IMR-90 (cell line): ENCODE measurements at regions not wholly inside any gene's neighbourhood (a gene's known extent, or its start where the extent isn't known, plus 50 kb on each side); places are given as distances from the start of the nearest gene placed in this dataset.

Source experiments
- ATAC-seq: fragments of 200-7000 bp; cut with Tn5 transposase; 2 replicates; pipeline ENCODE4 v1.9.1; 2020; ENCODE audit warnings: low read depth, mild to moderate bottlenecking, moderate library complexity
- BruUV-seq: library from RNA; stranded (reverse); fragments of 400-500 nt; replicated peaks from 2 replicates; lab custom pipeline; 2021; lab: Mats Ljungman, UMichigan
- CTCF ChIA-PET: fragments of 300-600 bp; formaldehyde crosslinking; extraction: SDS; loops from one replicate; lab custom pipeline; 2021; ENCODE audit warnings: antibody characterized with exemption; lab: Yijun Ruan, JAX
- POLR2A ChIA-PET: fragments of 300-600 bp; sonication (Branson Sonifier 250); formaldehyde crosslinking; loops from one replicate; lab custom pipeline; 2022; ENCODE audit warnings: antibody characterized with exemption; ENCODE audit not compliant: unreplicated experiment; lab: Charles Lee
- DNase-seq: peaks from one replicate; pipeline ENCODE4 v3.0.0; 2013
- H2AFZ ChIP-seq: replicated peaks from 2 replicates; pipeline ENCODE3; 2013; ENCODE audit warnings: low read length, mild to moderate bottlenecking; ENCODE audit not compliant: poor library complexity
- H2AK5ac ChIP-seq: 2 replicates; pipeline ENCODE4 v1.6.1; 2013; ENCODE audit warnings: low read depth, low read length, inconsistent platforms
- H2AK9ac ChIP-seq: replicated peaks from 2 replicates; pipeline ENCODE3; 2013; ENCODE audit warnings: mild to moderate bottlenecking, low read depth, low read length, moderate library complexity; ENCODE audit not compliant: poor library complexity
- H2BK120ac ChIP-seq: 2 replicates; pipeline ENCODE4 v1.6.1; 2013; ENCODE audit warnings: low read depth, low read length, inconsistent platforms
- H2BK15ac ChIP-seq: 3 replicates; pipeline ENCODE4 v1.6.1; 2013; ENCODE audit warnings: low read depth, low read length, inconsistent platforms
- H2BK20ac ChIP-seq: 2 replicates; pipeline ENCODE4 v1.6.1; 2013; ENCODE audit warnings: low read depth, mild to moderate bottlenecking, inconsistent platforms, low read length, moderate library complexity
- H2BK5ac ChIP-seq: 2 replicates; pipeline ENCODE4 v1.6.1; 2013; ENCODE audit warnings: mild to moderate bottlenecking, low read depth, low read length, inconsistent platforms; ENCODE audit not compliant: poor library complexity, severe bottlenecking
- H3K14ac ChIP-seq: replicated peaks from 2 replicates; pipeline ENCODE4 v1.6.1; 2013; ENCODE audit warnings: low read depth, low read length, inconsistent platforms
- H3K18ac ChIP-seq: 2 replicates; pipeline ENCODE4 v1.6.1; 2013; ENCODE audit warnings: low read depth, low read length, control low read depth
- H3K23ac ChIP-seq: 2 replicates; pipeline ENCODE4 v1.6.1; 2013; ENCODE audit warnings: low read depth, low read length, inconsistent platforms
- H3K27ac ChIP-seq: 2 replicates; pipeline ENCODE4 v1.5.1; 2013; ENCODE audit warnings: mild to moderate bottlenecking, control low read depth, low read length; ENCODE audit not compliant: insufficient read depth
- H3K27me3 ChIP-seq: 2 replicates; pipeline ENCODE4 v1.6.1; 2013; ENCODE audit warnings: low read length; ENCODE audit not compliant: control insufficient read depth, insufficient read depth
- H3K36me3 ChIP-seq: 2 replicates; pipeline ENCODE4 v1.6.1; 2013; ENCODE audit warnings: low read length, mixed read lengths; ENCODE audit not compliant: control insufficient read depth, insufficient read depth
- H3K4ac ChIP-seq: 2 replicates; pipeline ENCODE4 v1.6.1; 2013; ENCODE audit warnings: low read depth, low read length, inconsistent platforms
- H3K4me1 ChIP-seq: 2 replicates; pipeline ENCODE4 v1.6.1; 2013; ENCODE audit warnings: low read length, mixed read lengths; ENCODE audit not compliant: control insufficient read depth, insufficient read depth
- H3K4me2 ChIP-seq: 2 replicates; pipeline ENCODE4 v1.6.1; 2013; ENCODE audit warnings: low read depth, mild to moderate bottlenecking, control low read depth, low read length, moderate library complexity
- H3K4me3 ChIP-seq: 2 replicates; pipeline ENCODE4 v1.5.1; 2013; ENCODE audit warnings: low read depth, mild to moderate bottlenecking, control low read depth, low read length, moderate library complexity; ENCODE audit not compliant: insufficient read depth
- H3K56ac ChIP-seq: 2 replicates; pipeline ENCODE4 v1.6.1; 2013; ENCODE audit warnings: low read length, inconsistent platforms; ENCODE audit not compliant: insufficient read depth; ENCODE audit errors: extremely low read depth
- H3K79me1 ChIP-seq, 2 experiments: 2 replicates each; pipeline ENCODE4 v1.6.1; 2013; ENCODE audit warnings: low read length in 2 of 2, inconsistent platforms in 1 of 2, low read depth in 1 of 2
- H3K9ac ChIP-seq: 2 replicates; pipeline ENCODE4 v1.6.1; 2013; ENCODE audit warnings: low read depth, low read length, control low read depth
- H3K9me1 ChIP-seq: 2 replicates; pipeline ENCODE4 v1.6.1; 2013; ENCODE audit warnings: low read length, inconsistent platforms; ENCODE audit not compliant: insufficient read depth
- H3K9me3 ChIP-seq: 2 replicates; pipeline ENCODE4 v1.6.1; 2013; ENCODE audit warnings: low read length; ENCODE audit not compliant: control insufficient read depth, insufficient read depth
- H4K20me1 ChIP-seq: 2 replicates; pipeline ENCODE4 v1.6.1; 2013; ENCODE audit warnings: low read length, inconsistent platforms; ENCODE audit not compliant: insufficient read depth
- H4K5ac ChIP-seq: 2 replicates; pipeline ENCODE4 v1.6.1; 2013; ENCODE audit warnings: mild to moderate bottlenecking, low read depth, low read length, control low read depth
- H4K8ac ChIP-seq, 2 experiments: 2 replicates each; pipeline ENCODE4 v1.6.1; 2013; ENCODE audit warnings: low read depth in 2 of 2, low read length in 2 of 2, control low read depth in 1 of 2, inconsistent platforms in 1 of 2
- H4K91ac ChIP-seq: 2 replicates; pipeline ENCODE4 v1.6.1; 2013; ENCODE audit warnings: low read depth, low read length, inconsistent platforms; ENCODE audit not compliant: insufficient read depth
- BHLHE40 ChIP-seq: fragments of 150-350 bp; IDR thresholded peaks from 2 replicates; pipeline ENCODE4 v1.6.1; 2016; ENCODE audit warnings: mild to moderate bottlenecking, low read depth, low read length
- CEBPB ChIP-seq: IDR thresholded peaks from 2 replicates; pipeline ENCODE4 v1.6.1; 2012; ENCODE audit warnings: low read depth, low read length, improper control_type of control experiment
- CHD1 ChIP-seq: IDR thresholded peaks from 2 replicates; pipeline ENCODE4 v1.6.1; 2012; ENCODE audit warnings: low read depth, low read length, improper control_type of control experiment
- CTCF ChIP-seq: conservative IDR thresholded peaks from 2 replicates; pipeline ENCODE4 v1.5.1; 2012; ENCODE audit warnings: mild to moderate bottlenecking, low read depth, low read length, improper control_type of control experiment
- FOS ChIP-seq: fragments of 150-350 bp; IDR thresholded peaks from 2 replicates; pipeline ENCODE4 v1.6.1; 2016; ENCODE audit warnings: low read depth, low read length
- MAFK ChIP-seq: IDR thresholded peaks from 2 replicates; pipeline ENCODE4 v1.6.1; 2012; ENCODE audit warnings: low read depth, low read length, improper control_type of control experiment
- MAZ ChIP-seq: IDR thresholded peaks from 2 replicates; pipeline ENCODE4 v1.6.1; 2012; ENCODE audit warnings: low read depth, mild to moderate bottlenecking, low read length, improper control_type of control experiment, moderate library complexity, borderline replicate concordance
- MXI1 ChIP-seq: IDR thresholded peaks from 2 replicates; pipeline ENCODE4 v1.6.1; 2012; ENCODE audit warnings: low read depth, mild to moderate bottlenecking, low read length, moderate library complexity, borderline replicate concordance
- NFE2L2 ChIP-seq: fragments of 150-350 bp; IDR thresholded peaks from 2 replicates; pipeline ENCODE4 v1.6.1; 2016; ENCODE audit warnings: low read depth, mild to moderate bottlenecking, low read length
- POLR2A ChIP-seq: IDR thresholded peaks from 2 replicates; pipeline ENCODE4 v1.6.1; 2012; ENCODE audit warnings: mild to moderate bottlenecking, low read depth, low read length
- RAD21 ChIP-seq: IDR thresholded peaks from 2 replicates; pipeline ENCODE4 v1.6.1; 2012; ENCODE audit warnings: low read length, improper control_type of control experiment
- RCOR1 ChIP-seq: IDR thresholded peaks from 2 replicates; pipeline ENCODE4 v1.6.1; 2012; ENCODE audit warnings: mild to moderate bottlenecking, low read length, improper control_type of control experiment; ENCODE audit not compliant: insufficient replicate concordance
- RFX5 ChIP-seq: IDR thresholded peaks from 2 replicates; pipeline ENCODE4 v1.8.0; 2012; ENCODE audit warnings: low read depth, mild to moderate bottlenecking, low read length, moderate library complexity
- SMC3 ChIP-seq: fragments of 150-350 bp; IDR thresholded peaks from 2 replicates; pipeline ENCODE4 v1.6.1; 2016; ENCODE audit warnings: low read depth, mild to moderate bottlenecking, antibody characterized with exemption, low read length, moderate library complexity
- USF2 ChIP-seq: fragments of 150-350 bp; IDR thresholded peaks from 2 replicates; pipeline ENCODE4 v1.6.1; 2017; ENCODE audit warnings: mild to moderate bottlenecking, antibody characterized with exemption, low read length, low read depth
- WGBS, 2 experiments: methylation state at CpG; one replicate each; pipeline versions ENCODE4 v1.1.5 to v1.1.7; 2013; ENCODE audit warnings: missing lambda C conversion rate in 2 of 2; ENCODE audit not compliant: insufficient read length in 1 of 2; ENCODE audit errors: extremely low coverage in 2 of 2; 5-methylcytosine and 5-hydroxymethylcytosine counted together
- dilution Hi-C: fragments of 300-500 bp; cut with HindIII; formaldehyde crosslinking; loops from one replicate; pipeline ENCODE4 v1.14.3; 2018; ENCODE audit warnings: low sequenced_read_pairs; ENCODE audit not compliant: unreplicated experiment
- in situ Hi-C: fragments of 300-500 bp; cut with MboI; formaldehyde crosslinking; loops from 3 replicates; pipeline ENCODE4 v1.14.3; 2019; ENCODE audit warnings: low sequenced_read_pairs, inconsistent platforms, mixed read lengths
- intact Hi-C: fragments of 100-400 bp; cut with micrococcal nuclease; formaldehyde crosslinking; loops from 2 replicates; pipeline ENCODE4 v1.10.0; 2022
- TF ChIP-seq, protein P1 (sequence below): fragments of 150-350 bp; IDR thresholded peaks from 2 replicates; pipeline ENCODE4 v1.6.1; 2016; ENCODE audit warnings: low read depth, mild to moderate bottlenecking, low read length, moderate library complexity, borderline replicate concordance

- Histone ChIP-seq H3K4ac (no peak overlapping the region), H2AK9ac (no peak overlapping the region), H4K8ac (no peak overlapping the region), H3K9me1 (no peaks in the 10 kb centered on the region), H3K9ac (no peak overlapping the region), H2BK15ac (no peak overlapping the region), H3K23ac (no peak overlapping the region), H2BK5ac (no peak overlapping the region), H3K18ac (no peak overlapping the region), H4K20me1 (no peaks in the 10 kb centered on the region), H3K27ac (no peak overlapping the region), H3K56ac (no peak overlapping the region), H3K36me3 (no peaks in the 10 kb centered on the region), H3K4me3 (no peak overlapping the region), H3K14ac (no peak overlapping the region), H2BK120ac (no peak overlapping the region), H2AFZ (no peak overlapping the region), H3K4me2 (no peak overlapping the region), H3K9me3 (peaks cover 3% of the 10 kb centered on the region), H3K4me1 (no peaks in the 10 kb centered on the region; the same call in 1 of the 2 replicates), H2AK5ac (no peak overlapping the region), H3K27me3 (peaks cover 7% of the 10 kb centered on the region), H2BK20ac (no peak overlapping the region), H3K79me1 (no peaks in the 10 kb centered on the region), H4K5ac (no peak overlapping the region), H4K91ac (no peak overlapping the region)
- 60% methylated on average over 1 of the region's 5 CpGs; no CpG with 5 or more reads in 1 of the 2 experiments for WGBS, 2 experiments
- ATAC-seq = no peak
- BruUV-seq = no TSS peak
- TF ChIP-seq CTCF = no peak
- TF ChIP-seq MAZ = no peak
- TF ChIP-seq BHLHE40 = no peak
- TF ChIP-seq SMC3 = no peak
- no peak for TF ChIP-seq RCOR1
- no peak for TF ChIP-seq NFE2L2
- TF ChIP-seq RAD21 = no peak
- no peak for TF ChIP-seq USF2
- TF ChIP-seq, protein P1, sequence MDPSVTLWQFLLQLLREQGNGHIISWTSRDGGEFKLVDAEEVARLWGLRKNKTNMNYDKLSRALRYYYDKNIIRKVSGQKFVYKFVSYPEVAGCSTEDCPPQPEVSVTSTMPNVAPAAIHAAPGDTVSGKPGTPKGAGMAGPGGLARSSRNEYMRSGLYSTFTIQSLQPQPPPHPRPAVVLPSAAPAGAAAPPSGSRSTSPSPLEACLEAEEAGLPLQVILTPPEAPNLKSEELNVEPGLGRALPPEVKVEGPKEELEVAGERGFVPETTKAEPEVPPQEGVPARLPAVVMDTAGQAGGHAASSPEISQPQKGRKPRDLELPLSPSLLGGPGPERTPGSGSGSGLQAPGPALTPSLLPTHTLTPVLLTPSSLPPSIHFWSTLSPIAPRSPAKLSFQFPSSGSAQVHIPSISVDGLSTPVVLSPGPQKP = no peak
- no peak for TF ChIP-seq FOS
- no peak for TF ChIP-seq MAFK
- no peak for TF ChIP-seq CHD1
- TF ChIP-seq CEBPB = no peak
- TF ChIP-seq POLR2A = no peak
- TF ChIP-seq MXI1 = no peak
- no peak for TF ChIP-seq RFX5
- in situ Hi-C loops = no loop called here
- intact Hi-C loops = no loop called here
- no peak for DNase-seq
- dilution Hi-C loops = no loop called here
- CTCF ChIA-PET = no interaction called here
- POLR2A ChIA-PET = no interaction called here
Measured at GRCh38 chr4:1583859-1584258, 100.3 kb downstream of the FAM53A start.
